BE2C (cell line): ENCODE measurements at regions not wholly inside any gene's neighbourhood (a gene's known extent, or its start where the extent isn't known, plus 50 kb on each side); places are given as distances from the start of the nearest gene placed in this dataset.
"Not testable (repeated sequence)": the region's sequence is repeated elsewhere in the genome, so short reads cannot be mapped to it uniquely, and the experiment has no call there.

Source experiments
- DNase-seq: peaks from one replicate; pipeline ENCODE4 v3.0.0-alpha.2; 2020
- H3K27me3 ChIP-seq: fragments of 250-450 bp; sonication (Bioruptor Pico); 2 replicates; pipeline ENCODE4 v1.5.1; 2020; ENCODE audit warnings: mild to moderate bottlenecking
- H3K36me3 ChIP-seq: fragments of 250-450 bp; sonication (Bioruptor Pico); 2 replicates; pipeline ENCODE4 v1.5.1; 2020; ENCODE audit warnings: mild to moderate bottlenecking
- H3K4me1 ChIP-seq: fragments of 250-450 bp; sonication (Bioruptor Pico); 2 replicates; pipeline ENCODE4 v1.5.1; 2020
- H3K4me3 ChIP-seq: 2 replicates; pipeline ENCODE4 v1.5.1; 2011; ENCODE audit warnings: low read depth, low read length
- H3K9me3 ChIP-seq: fragments of 250-450 bp; sonication (Bioruptor Pico); 2 replicates; pipeline ENCODE4 v1.5.1; 2020
- TF ChIP-seq, protein P1 (sequence below): IDR thresholded peaks from 2 replicates; pipeline ENCODE4 v1.5.1; 2012; ENCODE audit warnings: mild to moderate bottlenecking, low read depth, low read length

DNA sequence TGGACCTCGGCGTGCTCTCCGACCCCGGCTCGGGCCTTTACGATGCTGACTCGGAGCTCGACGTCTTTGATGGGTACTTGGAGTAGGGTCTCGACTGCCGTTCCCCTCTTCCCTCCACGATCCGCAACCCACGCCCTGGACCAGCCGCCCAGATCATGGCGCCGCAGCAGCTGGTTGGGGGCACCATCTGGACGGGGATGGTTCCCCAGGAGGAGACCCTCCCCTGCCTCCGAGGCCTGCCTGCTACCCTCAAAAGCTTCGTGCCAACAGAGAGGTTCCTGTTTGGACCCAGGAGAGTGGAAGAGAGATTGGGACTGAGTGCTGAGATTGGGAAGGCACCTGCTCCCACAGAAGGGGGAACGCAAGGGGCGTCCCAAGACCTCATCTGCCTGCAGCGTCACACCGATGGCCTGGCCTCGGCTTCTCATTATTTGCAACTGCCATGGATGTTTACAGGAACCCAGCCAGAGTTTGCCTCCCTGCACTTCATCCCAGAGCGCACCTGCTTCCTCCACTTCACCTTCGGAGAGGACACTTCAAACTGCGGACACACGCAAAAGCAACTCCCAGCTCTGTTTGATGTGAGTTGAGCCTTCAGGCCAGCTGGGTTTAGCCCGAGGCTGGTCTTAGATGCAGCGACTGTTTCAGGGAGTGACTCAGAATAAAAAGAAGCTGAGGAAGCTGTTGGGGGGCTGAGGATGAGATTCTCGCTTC, 58.9 kb downstream of the GOLGA6L7 start:
- not testable (repeated sequence) for H3K4me1 ChIP-seq, H3K9me3 ChIP-seq, H3K36me3 ChIP-seq, H3K27me3 ChIP-seq, DNase-seq
- H3K4me3 ChIP-seq: peak overlapping the region; percentile 45

DNA sequence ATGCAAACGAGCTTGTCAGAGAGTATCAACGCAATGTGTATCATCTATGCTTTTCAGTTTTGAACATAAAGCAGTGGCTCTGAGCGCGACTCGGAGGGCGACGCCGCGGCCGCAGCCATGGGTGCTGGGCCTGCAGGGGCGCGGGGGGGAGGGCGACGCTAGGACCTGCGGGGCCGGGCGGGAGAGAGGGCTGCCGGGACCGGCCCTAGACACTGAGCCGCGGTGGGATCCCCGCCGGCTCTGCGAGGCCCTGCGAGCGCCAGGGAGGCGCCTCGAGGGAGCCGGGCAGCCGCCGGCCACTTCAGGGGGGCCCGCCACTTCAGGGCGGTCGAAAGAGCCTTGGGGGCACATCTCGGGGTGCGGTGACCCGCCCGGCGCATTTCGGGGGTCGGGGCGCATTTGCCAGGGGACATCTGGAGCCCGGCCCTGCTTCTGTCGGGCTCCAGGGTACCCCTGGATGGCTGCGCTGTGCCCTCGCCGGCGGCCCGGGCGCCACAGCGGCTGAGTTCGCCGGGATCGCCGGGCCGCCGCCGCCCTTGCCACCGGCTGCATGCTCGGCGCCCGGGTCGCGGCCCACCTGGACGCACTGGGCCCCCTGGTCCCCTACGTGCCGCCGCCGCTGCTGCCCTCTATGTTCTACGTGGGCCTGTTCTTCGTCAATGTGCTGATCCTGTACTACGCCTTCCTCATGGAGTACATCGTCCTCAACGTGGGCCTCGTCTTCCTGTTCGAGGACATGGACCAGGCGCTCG, 59.6 kb downstream of the GOLGA6L7 start:
- H3K36me3 ChIP-seq, H3K9me3 ChIP-seq, H3K4me1 ChIP-seq, DNase-seq, H3K27me3 ChIP-seq, H3K4me3 ChIP-seq: not testable (repeated sequence)

DNA sequence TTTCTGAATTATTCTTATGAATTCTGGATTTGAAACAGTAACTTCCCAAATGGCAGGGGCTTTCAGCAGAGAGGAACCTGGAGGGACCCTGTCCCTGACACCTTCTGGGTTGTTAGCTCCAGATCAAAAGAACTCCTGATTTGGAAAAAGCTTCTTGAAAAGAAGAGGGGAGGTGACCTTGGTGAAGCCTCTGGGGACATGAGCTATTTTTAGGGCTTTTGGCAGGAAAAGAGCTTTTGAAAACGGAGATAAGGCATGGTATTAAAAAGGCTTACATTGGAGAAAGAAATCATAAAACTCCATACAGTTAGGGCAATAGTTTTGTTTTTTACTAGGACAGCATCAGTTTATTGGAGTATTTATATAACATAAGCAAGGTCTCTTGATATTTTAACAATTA, 60.3 kb downstream of the GOLGA6L7 start:
- not testable (repeated sequence) for H3K4me3 ChIP-seq, H3K27me3 ChIP-seq, DNase-seq, H3K9me3 ChIP-seq, H3K36me3 ChIP-seq, H3K4me1 ChIP-seq

DNA sequence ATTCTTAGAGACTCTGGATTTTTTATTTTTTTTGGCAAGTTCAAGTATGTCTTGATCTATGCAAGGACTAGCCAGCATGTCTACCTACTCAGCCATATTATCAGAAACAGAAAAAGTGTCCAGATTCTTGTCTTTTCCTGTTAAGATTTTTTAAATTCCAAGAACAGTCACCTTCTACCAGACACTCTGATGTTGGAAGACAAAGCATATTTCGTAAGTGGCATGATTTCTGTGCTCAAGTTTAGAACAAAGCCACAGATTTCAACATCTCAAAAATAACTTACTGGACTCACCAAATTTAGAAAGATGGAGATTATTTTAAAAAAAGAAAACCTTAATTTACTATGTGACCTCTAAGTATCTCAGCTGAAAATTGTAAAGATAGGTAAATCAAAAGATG, 61.9 kb downstream of the GOLGA6L7 start:
- TF ChIP-seq, protein P1, sequence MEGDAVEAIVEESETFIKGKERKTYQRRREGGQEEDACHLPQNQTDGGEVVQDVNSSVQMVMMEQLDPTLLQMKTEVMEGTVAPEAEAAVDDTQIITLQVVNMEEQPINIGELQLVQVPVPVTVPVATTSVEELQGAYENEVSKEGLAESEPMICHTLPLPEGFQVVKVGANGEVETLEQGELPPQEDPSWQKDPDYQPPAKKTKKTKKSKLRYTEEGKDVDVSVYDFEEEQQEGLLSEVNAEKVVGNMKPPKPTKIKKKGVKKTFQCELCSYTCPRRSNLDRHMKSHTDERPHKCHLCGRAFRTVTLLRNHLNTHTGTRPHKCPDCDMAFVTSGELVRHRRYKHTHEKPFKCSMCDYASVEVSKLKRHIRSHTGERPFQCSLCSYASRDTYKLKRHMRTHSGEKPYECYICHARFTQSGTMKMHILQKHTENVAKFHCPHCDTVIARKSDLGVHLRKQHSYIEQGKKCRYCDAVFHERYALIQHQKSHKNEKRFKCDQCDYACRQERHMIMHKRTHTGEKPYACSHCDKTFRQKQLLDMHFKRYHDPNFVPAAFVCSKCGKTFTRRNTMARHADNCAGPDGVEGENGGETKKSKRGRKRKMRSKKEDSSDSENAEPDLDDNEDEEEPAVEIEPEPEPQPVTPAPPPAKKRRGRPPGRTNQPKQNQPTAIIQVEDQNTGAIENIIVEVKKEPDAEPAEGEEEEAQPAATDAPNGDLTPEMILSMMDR: no peak
- no peak overlapping the region for H3K4me3 ChIP-seq
- H3K36me3 ChIP-seq: no peaks in the 10 kb centered on the region
- no peaks in the 10 kb centered on the region for H3K27me3 ChIP-seq
- no peaks in the 10 kb centered on the region for H3K4me1 ChIP-seq
- no peak for DNase-seq
- H3K9me3 ChIP-seq: no peaks in the 10 kb centered on the region

DNA sequence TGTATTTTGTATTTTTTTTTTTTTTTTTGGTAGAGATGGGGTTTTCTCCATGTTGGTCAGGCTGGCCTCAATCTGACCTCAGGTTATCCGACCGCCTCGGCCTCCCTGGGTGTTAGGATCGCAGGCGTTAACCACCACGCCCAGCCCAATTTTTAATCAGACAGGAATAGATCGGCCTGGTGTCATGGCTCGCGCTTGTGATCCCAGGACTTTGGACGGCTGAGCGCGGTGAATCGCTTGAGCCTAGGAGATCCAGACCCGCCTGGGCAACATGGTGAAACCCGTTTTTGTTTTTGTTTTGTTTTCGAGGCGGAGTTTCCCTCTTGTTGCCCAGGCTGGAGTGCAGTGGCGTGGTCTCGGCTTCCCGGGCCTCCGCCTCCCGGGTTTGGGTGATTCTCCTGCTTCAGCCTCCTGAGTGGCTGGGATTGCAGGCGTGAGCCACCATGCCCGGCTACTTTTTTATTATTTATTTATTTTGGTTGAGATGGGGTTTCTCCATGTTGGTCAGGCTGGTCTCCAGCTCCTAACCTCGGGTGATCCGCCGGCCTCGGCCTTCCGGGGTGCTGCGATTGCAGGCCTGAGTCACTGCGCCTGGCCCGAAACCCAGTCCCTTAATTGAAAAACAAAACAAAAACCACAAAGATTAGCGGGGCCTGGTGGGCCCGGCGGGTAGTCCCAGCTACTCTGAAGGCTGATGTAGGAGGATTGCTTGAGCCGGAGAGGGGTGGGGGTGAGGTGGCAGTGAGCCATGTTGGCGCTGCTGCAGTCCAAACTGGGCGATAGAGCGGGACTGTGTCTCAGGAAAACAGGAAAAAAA, 63.9 kb downstream of the GOLGA6L7 start:
- not testable (repeated sequence) for H3K36me3 ChIP-seq, DNase-seq, H3K27me3 ChIP-seq, H3K9me3 ChIP-seq, H3K4me1 ChIP-seq, H3K4me3 ChIP-seq

DNA sequence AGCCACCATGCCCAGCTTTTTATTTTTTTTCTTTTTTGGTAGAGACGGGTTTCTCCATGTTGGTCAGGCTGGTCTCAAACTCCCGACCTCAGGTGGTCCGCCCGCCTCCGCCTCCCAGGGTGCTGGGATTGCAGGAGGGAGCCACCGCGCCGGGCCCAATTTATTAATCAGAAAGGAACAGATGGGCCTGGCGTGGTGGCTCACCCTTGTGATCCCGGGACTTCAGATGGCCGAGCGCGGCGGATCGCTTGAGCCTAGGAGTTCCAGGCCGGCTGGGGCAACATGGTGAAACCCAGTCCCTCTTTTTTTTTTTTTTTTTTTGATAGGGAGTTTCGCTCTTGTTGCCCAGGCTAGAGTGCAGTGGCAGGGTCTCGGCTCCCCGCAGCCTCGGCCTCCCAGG, 64.6 kb downstream of the GOLGA6L7 start:
- no peaks in the 10 kb centered on the region for H3K9me3 ChIP-seq
- H3K4me1 ChIP-seq: no peaks in the 10 kb centered on the region
- TF ChIP-seq, protein P1: no peak
- H3K27me3 ChIP-seq: no peaks in the 10 kb centered on the region
- DNase-seq: no peak
- H3K4me3 ChIP-seq: no peak overlapping the region
- no peaks in the 10 kb centered on the region for H3K36me3 ChIP-seq

DNA sequence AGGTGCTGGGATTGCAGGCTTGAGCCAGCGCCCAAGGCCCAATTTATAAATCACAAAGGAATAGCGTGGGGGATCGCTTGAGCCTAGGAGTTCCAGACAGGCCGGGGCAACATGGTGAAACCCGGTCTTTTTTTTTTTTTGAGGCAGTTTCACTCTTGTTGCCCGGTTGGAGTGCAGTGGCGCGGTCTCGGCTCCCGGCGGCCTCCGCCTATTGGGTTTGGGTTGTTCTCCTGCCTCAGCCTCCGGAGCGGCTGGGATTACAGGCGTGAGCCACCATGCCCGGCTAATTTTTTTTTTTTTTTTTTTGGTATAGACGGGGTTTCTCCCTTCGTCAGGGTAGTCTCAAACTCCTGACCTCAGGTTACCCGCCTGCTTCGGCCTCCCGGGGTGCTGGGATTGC, 65.0 kb downstream of the GOLGA6L7 start:
- H3K4me3 ChIP-seq: no peak overlapping the region
- no peak for DNase-seq
- H3K36me3 ChIP-seq: no peaks in the 10 kb centered on the region
- H3K9me3 ChIP-seq: no peaks in the 10 kb centered on the region
- no peaks in the 10 kb centered on the region for H3K4me1 ChIP-seq
- H3K27me3 ChIP-seq: no peaks in the 10 kb centered on the region
- TF ChIP-seq, protein P1: no peak

DNA sequence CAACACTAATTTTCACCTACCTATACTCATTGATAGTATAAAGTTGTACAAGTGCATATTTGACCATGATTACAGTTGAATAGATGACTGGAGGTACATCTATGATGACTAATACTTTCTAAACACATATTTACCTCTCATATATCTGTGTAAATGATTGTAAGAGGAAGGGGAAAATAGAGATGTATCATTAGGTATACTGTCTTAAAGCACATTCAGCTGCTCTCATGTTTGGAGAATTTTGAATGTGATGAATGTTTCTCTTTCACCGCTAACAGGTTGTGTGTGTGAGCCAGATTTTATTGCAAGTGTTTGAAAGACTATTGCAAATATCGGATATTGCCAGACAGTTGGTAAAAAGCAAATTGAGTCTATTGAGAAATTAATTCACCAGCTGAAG, 66.2 kb upstream of the GOLGA8M start:
- DNase-seq, H3K36me3 ChIP-seq: not testable (repeated sequence)

DNA sequence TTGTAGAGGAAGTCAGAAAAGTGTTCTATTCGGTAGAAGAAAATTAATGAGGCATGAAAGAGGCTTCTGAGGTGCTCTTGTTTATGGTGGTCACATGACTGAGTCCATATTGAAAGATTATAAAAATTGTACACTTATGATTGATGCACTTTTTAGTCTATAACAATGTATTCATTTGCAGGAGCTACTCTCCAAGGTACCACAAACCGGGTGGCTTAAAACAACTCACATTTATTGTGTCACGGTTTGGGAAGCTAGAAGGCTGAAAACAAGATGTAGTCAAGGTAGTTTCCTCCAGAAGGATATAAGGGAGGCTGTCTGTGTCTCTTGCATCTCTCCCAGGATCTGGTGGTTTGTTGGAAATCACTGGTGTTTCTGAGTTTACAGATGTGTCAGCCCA, 60.6 kb upstream of the GOLGA8M start:
- H3K4me3 ChIP-seq, H3K9me3 ChIP-seq, DNase-seq, H3K4me1 ChIP-seq, H3K36me3 ChIP-seq, H3K27me3 ChIP-seq: not testable (repeated sequence)

More for the DNA sequence above, 66.2 kb upstream of the GOLGA8M start:
- H3K4me1 ChIP-seq, H3K9me3 ChIP-seq, H3K4me3 ChIP-seq, H3K27me3 ChIP-seq: not testable (repeated sequence)
